Choroid plexus epithelial cell (primary cell): ENCODE measurements at regions not wholly inside any gene's neighbourhood (a gene's known extent, or its start where the extent isn't known, plus 50 kb on each side); places are given as distances from the start of the nearest gene placed in this dataset.

Experiments used
- DNase-seq: peaks from one replicate; pipeline ENCODE4 v3.0.0-alpha.2; 2010; ENCODE audit warnings: low read depth
- H3K4me3 ChIP-seq: 2 replicates; pipeline ENCODE4 v1.5.1; 2011; ENCODE audit warnings: low read depth, mild to moderate bottlenecking, control low read depth, low read length, moderate library complexity
- TF ChIP-seq, protein P1 (sequence below): conservative IDR thresholded peaks from 2 replicates; pipeline ENCODE4 v1.5.1; 2011; ENCODE audit warnings: low read depth, mild to moderate bottlenecking, control low read depth, inconsistent platforms, low read length, moderate library complexity

- H3K4me3 ChIP-seq, result no peak overlapping the region
- DNase-seq, result peak; percentile 47
- TF ChIP-seq, protein P1, sequence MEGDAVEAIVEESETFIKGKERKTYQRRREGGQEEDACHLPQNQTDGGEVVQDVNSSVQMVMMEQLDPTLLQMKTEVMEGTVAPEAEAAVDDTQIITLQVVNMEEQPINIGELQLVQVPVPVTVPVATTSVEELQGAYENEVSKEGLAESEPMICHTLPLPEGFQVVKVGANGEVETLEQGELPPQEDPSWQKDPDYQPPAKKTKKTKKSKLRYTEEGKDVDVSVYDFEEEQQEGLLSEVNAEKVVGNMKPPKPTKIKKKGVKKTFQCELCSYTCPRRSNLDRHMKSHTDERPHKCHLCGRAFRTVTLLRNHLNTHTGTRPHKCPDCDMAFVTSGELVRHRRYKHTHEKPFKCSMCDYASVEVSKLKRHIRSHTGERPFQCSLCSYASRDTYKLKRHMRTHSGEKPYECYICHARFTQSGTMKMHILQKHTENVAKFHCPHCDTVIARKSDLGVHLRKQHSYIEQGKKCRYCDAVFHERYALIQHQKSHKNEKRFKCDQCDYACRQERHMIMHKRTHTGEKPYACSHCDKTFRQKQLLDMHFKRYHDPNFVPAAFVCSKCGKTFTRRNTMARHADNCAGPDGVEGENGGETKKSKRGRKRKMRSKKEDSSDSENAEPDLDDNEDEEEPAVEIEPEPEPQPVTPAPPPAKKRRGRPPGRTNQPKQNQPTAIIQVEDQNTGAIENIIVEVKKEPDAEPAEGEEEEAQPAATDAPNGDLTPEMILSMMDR, result no peak
Observed at GRCh38 chr1:234887016-234887900, 241.4 kb downstream of the TOMM20 start.

GRCh38 chr1:234886081-234886984 lies 242.3 kb downstream of the TOMM20 start:
- no peak for DNase-seq
- TF ChIP-seq, protein P1, result no peak
- no peak overlapping the region for H3K4me3 ChIP-seq

GRCh38 chr1:234885601-234886000 lies 243.0 kb downstream of the TOMM20 start:
- DNase-seq, result no peak
- H3K4me3 ChIP-seq, result no peak overlapping the region
- TF ChIP-seq, protein P1, result no peak

GRCh38 chr1:234884701-234885100 lies 243.9 kb downstream of the TOMM20 start:
- no peak for DNase-seq
- H3K4me3 ChIP-seq, result no peak overlapping the region
- TF ChIP-seq, protein P1, result no peak

- DNase-seq, result no peak
- H3K4me3 ChIP-seq, result no peak overlapping the region
- TF ChIP-seq, protein P1, result no peak
Observed at GRCh38 chr1:234884006-234884405, 244.6 kb downstream of the TOMM20 start.

DNA sequence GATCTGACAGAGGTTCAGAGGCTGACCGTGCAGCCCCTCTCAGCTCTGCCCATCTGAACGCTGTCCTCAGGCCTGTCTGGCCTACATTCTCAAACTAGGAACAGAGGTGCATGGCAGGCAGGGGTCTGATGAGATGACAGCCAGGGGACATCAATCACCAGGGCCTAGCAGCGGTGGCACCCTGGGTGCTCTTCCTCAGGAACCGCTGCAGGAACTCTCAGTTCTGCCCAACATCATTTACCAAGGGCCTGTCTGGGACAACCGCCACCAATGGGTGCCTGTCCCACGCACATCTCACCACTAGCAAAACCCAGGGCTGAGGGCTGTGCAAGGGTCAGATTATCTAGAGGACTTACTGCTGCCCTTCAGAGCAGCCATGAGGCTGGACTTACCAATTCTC lies 245.7 kb downstream of the TOMM20 start:
- no peak overlapping the region for H3K4me3 ChIP-seq
- TF ChIP-seq, protein P1, result no peak
- no peak for DNase-seq
